Lung (tissue), 11 donors: ENCODE measurements at regions not wholly inside any gene's neighbourhood (a gene's known extent, or its start where the extent isn't known, plus 50 kb on each side); places are given as distances from the start of the nearest gene placed in this dataset.

Experiments used
- ATAC-seq: fragments of 200-7000 bp; cut with Tn5 transposase; one replicate; pipeline ENCODE4 v1.9.1; 2020; ENCODE audit warnings: moderate number of reproducible peaks; ENCODE audit not compliant: insufficient read depth, low FRiP score
- DNase-seq, 3 donors: peaks; one replicate each; pipeline ENCODE4 v3.0.0-alpha.2; 2013 to 2017
- H3K27ac ChIP-seq, 2 donors: one replicate each; pipeline ENCODE4 v1.5.1; 2013; ENCODE audit warnings: mild to moderate bottlenecking in 2 of 2, moderate library complexity in 2 of 2, control low read depth in 1 of 2, inconsistent platforms in 1 of 2, low read depth in 1 of 2, low read length in 1 of 2
- H3K27me3 ChIP-seq, 3 donors: one replicate each; pipeline ENCODE4 v1.5.1; 2013; ENCODE audit warnings: low read length in 2 of 3; ENCODE audit not compliant: control insufficient read depth in 3 of 3, insufficient read depth in 3 of 3
- H3K36me3 ChIP-seq, 4 donors: one replicate each; pipeline ENCODE4 v1.5.1; 2013; ENCODE audit warnings: low read length in 4 of 4, mild to moderate bottlenecking in 1 of 4, moderate library complexity in 1 of 4; ENCODE audit not compliant: control insufficient read depth in 4 of 4, insufficient read depth in 4 of 4
- H3K4me1 ChIP-seq, 5 donors: one replicate each; pipeline ENCODE4 v1.5.1; 2013; ENCODE audit warnings: low read length in 5 of 5, mild to moderate bottlenecking in 2 of 5, moderate library complexity in 1 of 5; ENCODE audit not compliant: control insufficient read depth in 5 of 5, insufficient read depth in 5 of 5
- H3K4me3 ChIP-seq: one replicate; pipeline ENCODE4 v1.5.1; 2013; ENCODE audit warnings: mild to moderate bottlenecking, control low read depth, moderate library complexity
- H3K9ac ChIP-seq, 2 donors: one replicate each; pipeline ENCODE4 v1.5.1; 2013; ENCODE audit warnings: low read length in 2 of 2, control low read depth in 1 of 2; ENCODE audit not compliant: insufficient read depth in 1 of 2
- H3K9me3 ChIP-seq, 4 donors: one replicate each; pipeline ENCODE4 v1.5.1; 2013; ENCODE audit warnings: low read length in 3 of 4, mild to moderate bottlenecking in 1 of 4, moderate library complexity in 1 of 4; ENCODE audit not compliant: control insufficient read depth in 4 of 4, insufficient read depth in 3 of 4
- WGBS, 2 donors: extraction: QIAGEN DNeasy Blood & Tissue Kit; methylation state at CpG; one replicate each; pipeline ENCODE4 v1.1.7; 2013; 5-methylcytosine and 5-hydroxymethylcytosine counted together
- TF ChIP-seq, protein P1 (sequence below): IDR thresholded peaks from 2 replicates; pipeline ENCODE4 v1.5.1; 2012; ENCODE audit warnings: mild to moderate bottlenecking; ENCODE audit errors: control extremely low read depth, extremely low read depth
- donor health status: control.
- donor health status: control.
- donor health status: Bipolar disorder and iron deficiency.
- donor health status: healthy.
- donor health status: DM: yes; HTN: yes; CAD: no.

GRCh38 chr1:221241157-221241556 lies 361.9 kb downstream of the HLX start:
- no peaks in the 10 kb centered on the region for H3K36me3 ChIP-seq
- no peak overlapping the region for H3K4me3 ChIP-seq
- no peaks in the 10 kb centered on the region for H3K27me3 ChIP-seq
- WGBS, 2 donors: 93 to 100% methylated on average over 1 of the region's 1 CpG
- DNase-seq (no peak), ATAC-seq (no peak)
- H3K9ac ChIP-seq: no peak overlapping the region
- peaks cover 0 to 2% (median 0%) of the 10 kb centered on the region in 4 donors for H3K9me3 ChIP-seq
- H3K4me1 ChIP-seq: peaks cover 0 to 15% (median 5%) of the 10 kb centered on the region in 5 donors
- TF ChIP-seq, protein P1, sequence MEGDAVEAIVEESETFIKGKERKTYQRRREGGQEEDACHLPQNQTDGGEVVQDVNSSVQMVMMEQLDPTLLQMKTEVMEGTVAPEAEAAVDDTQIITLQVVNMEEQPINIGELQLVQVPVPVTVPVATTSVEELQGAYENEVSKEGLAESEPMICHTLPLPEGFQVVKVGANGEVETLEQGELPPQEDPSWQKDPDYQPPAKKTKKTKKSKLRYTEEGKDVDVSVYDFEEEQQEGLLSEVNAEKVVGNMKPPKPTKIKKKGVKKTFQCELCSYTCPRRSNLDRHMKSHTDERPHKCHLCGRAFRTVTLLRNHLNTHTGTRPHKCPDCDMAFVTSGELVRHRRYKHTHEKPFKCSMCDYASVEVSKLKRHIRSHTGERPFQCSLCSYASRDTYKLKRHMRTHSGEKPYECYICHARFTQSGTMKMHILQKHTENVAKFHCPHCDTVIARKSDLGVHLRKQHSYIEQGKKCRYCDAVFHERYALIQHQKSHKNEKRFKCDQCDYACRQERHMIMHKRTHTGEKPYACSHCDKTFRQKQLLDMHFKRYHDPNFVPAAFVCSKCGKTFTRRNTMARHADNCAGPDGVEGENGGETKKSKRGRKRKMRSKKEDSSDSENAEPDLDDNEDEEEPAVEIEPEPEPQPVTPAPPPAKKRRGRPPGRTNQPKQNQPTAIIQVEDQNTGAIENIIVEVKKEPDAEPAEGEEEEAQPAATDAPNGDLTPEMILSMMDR: no peak
- no peak overlapping the region for H3K27ac ChIP-seq

DNA sequence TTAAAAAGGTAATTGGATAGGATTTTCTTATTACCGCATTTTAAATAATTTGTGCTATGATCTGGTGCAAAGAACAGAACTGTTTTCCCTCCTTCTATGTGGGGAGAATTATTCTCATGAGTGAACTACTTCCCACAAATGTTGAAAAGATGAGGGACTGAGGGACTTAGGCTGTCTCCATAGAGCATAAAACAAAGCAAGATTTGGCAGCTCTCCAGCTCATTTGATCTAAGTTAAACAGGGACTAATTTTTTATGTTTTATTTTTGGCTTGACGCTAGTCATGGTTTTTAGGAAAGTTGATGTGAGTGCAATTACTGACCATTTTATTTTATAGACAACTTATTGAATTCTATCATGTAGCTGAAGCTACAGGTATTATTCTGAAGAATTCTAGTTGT lies 362.3 kb downstream of the HLX start:
- H3K27me3 ChIP-seq: no peaks in the 10 kb centered on the region
- TF ChIP-seq, protein P1: no peak
- DNase-seq: peak in 2 of 3 donors; percentile 71 to 79
- peaks cover 0 to 2% (median 0%) of the 10 kb centered on the region in 4 donors for H3K9me3 ChIP-seq
- peaks cover 0 to 15% (median 5%) of the 10 kb centered on the region in 5 donors for H3K4me1 ChIP-seq
- ATAC-seq: no peak
- H3K36me3 ChIP-seq: no peaks in the 10 kb centered on the region
- no peak overlapping the region for H3K4me3 ChIP-seq
- H3K9ac ChIP-seq: no peak overlapping the region
- WGBS, 2 donors: 73 to 90% methylated on average over 2 of the region's 2 CpGs
- H3K27ac ChIP-seq: no peak overlapping the region

GRCh38 chr1:221246067-221246466 lies 366.8 kb downstream of the HLX start:
- WGBS, 2 donors: 86 to 91% methylated on average over 2 of the region's 2 CpGs
- ATAC-seq (no peak), DNase-seq (no peak)
- TF ChIP-seq, protein P1: no peak
- Histone ChIP-seq H3K27me3 (no peaks in the 10 kb centered on the region), H3K4me3 (no peak overlapping the region), H3K27ac (no peak overlapping the region), H3K36me3 (no peaks in the 10 kb centered on the region), H3K4me1 (peaks cover 0 to 15% (median 2%) of the 10 kb centered on the region in 5 donors), H3K9ac (no peak overlapping the region), H3K9me3 (no peaks in the 10 kb centered on the region)
